MM.1S (cell line): ENCODE measurements at regions not wholly inside any gene's neighbourhood (a gene's known extent, or its start where the extent isn't known, plus 50 kb on each side); places are given as distances from the start of the nearest gene placed in this dataset.

ENCODE experiments used
- CTCF ChIP-seq: fragments of 300-600 bp; sonication (generic); IDR thresholded peaks from 2 replicates; pipeline ENCODE4 v1.5.1; 2016; ENCODE audit warnings: antibody characterized with exemption, low read length, mixed read lengths
- EZH2 ChIP-seq: fragments of 300-600 bp; sonication (generic); optimal IDR thresholded peaks from 2 replicates; pipeline ENCODE3; 2017; ENCODE audit warnings: low read depth, mild to moderate bottlenecking, antibody characterized with exemption, low read length, mixed read lengths

GRCh38 chr10:100637785-100638184 is 102.0 kb downstream of the HIF1AN start:
- TF ChIP-seq CTCF: peak; percentile 34
- no peak for TF ChIP-seq EZH2
